IMR-90 (cell line): ENCODE measurements at regions not wholly inside any gene's neighbourhood (a gene's known extent, or its start where the extent isn't known, plus 50 kb on each side); places are given as distances from the start of the nearest gene placed in this dataset.
"Not testable (repeated sequence)": the region's sequence is repeated elsewhere in the genome, so short reads cannot be mapped to it uniquely, and the experiment has no call there.

ENCODE experiments used
- ATAC-seq: fragments of 200-7000 bp; cut with Tn5 transposase; 2 replicates; pipeline ENCODE4 v1.9.1; 2020; ENCODE audit warnings: low read depth, mild to moderate bottlenecking, moderate library complexity
- BruUV-seq: library from RNA; stranded (reverse); fragments of 400-500 nt; replicated peaks from 2 replicates; lab custom pipeline; 2021; lab: Mats Ljungman, UMichigan
- CTCF ChIA-PET: fragments of 300-600 bp; formaldehyde crosslinking; extraction: SDS; loops from one replicate; lab custom pipeline; 2021; ENCODE audit warnings: antibody characterized with exemption; lab: Yijun Ruan, JAX
- POLR2A ChIA-PET: fragments of 300-600 bp; sonication (Branson Sonifier 250); formaldehyde crosslinking; loops from one replicate; lab custom pipeline; 2022; ENCODE audit warnings: antibody characterized with exemption; ENCODE audit not compliant: unreplicated experiment; lab: Charles Lee
- DNase-seq: peaks from one replicate; pipeline ENCODE4 v3.0.0; 2013
- H2AFZ ChIP-seq: replicated peaks from 2 replicates; pipeline ENCODE3; 2013; ENCODE audit warnings: low read length, mild to moderate bottlenecking; ENCODE audit not compliant: poor library complexity
- H2AK5ac ChIP-seq: 2 replicates; pipeline ENCODE4 v1.6.1; 2013; ENCODE audit warnings: low read depth, low read length, inconsistent platforms
- H2AK9ac ChIP-seq: replicated peaks from 2 replicates; pipeline ENCODE3; 2013; ENCODE audit warnings: mild to moderate bottlenecking, low read depth, low read length, moderate library complexity; ENCODE audit not compliant: poor library complexity
- H2BK120ac ChIP-seq: 2 replicates; pipeline ENCODE4 v1.6.1; 2013; ENCODE audit warnings: low read depth, low read length, inconsistent platforms
- H2BK15ac ChIP-seq: 3 replicates; pipeline ENCODE4 v1.6.1; 2013; ENCODE audit warnings: low read depth, low read length, inconsistent platforms
- H2BK20ac ChIP-seq: 2 replicates; pipeline ENCODE4 v1.6.1; 2013; ENCODE audit warnings: low read depth, mild to moderate bottlenecking, inconsistent platforms, low read length, moderate library complexity
- H2BK5ac ChIP-seq: 2 replicates; pipeline ENCODE4 v1.6.1; 2013; ENCODE audit warnings: mild to moderate bottlenecking, low read depth, low read length, inconsistent platforms; ENCODE audit not compliant: poor library complexity, severe bottlenecking
- H3K14ac ChIP-seq: replicated peaks from 2 replicates; pipeline ENCODE4 v1.6.1; 2013; ENCODE audit warnings: low read depth, low read length, inconsistent platforms
- H3K18ac ChIP-seq: 2 replicates; pipeline ENCODE4 v1.6.1; 2013; ENCODE audit warnings: low read depth, low read length, control low read depth
- H3K23ac ChIP-seq: 2 replicates; pipeline ENCODE4 v1.6.1; 2013; ENCODE audit warnings: low read depth, low read length, inconsistent platforms
- H3K27ac ChIP-seq: 2 replicates; pipeline ENCODE4 v1.5.1; 2013; ENCODE audit warnings: mild to moderate bottlenecking, control low read depth, low read length; ENCODE audit not compliant: insufficient read depth
- H3K27me3 ChIP-seq: 2 replicates; pipeline ENCODE4 v1.6.1; 2013; ENCODE audit warnings: low read length; ENCODE audit not compliant: control insufficient read depth, insufficient read depth
- H3K36me3 ChIP-seq: 2 replicates; pipeline ENCODE4 v1.6.1; 2013; ENCODE audit warnings: low read length, mixed read lengths; ENCODE audit not compliant: control insufficient read depth, insufficient read depth
- H3K4ac ChIP-seq: 2 replicates; pipeline ENCODE4 v1.6.1; 2013; ENCODE audit warnings: low read depth, low read length, inconsistent platforms
- H3K4me1 ChIP-seq: 2 replicates; pipeline ENCODE4 v1.6.1; 2013; ENCODE audit warnings: low read length, mixed read lengths; ENCODE audit not compliant: control insufficient read depth, insufficient read depth
- H3K4me2 ChIP-seq: 2 replicates; pipeline ENCODE4 v1.6.1; 2013; ENCODE audit warnings: low read depth, mild to moderate bottlenecking, control low read depth, low read length, moderate library complexity
- H3K4me3 ChIP-seq: 2 replicates; pipeline ENCODE4 v1.5.1; 2013; ENCODE audit warnings: low read depth, mild to moderate bottlenecking, control low read depth, low read length, moderate library complexity; ENCODE audit not compliant: insufficient read depth
- H3K56ac ChIP-seq: 2 replicates; pipeline ENCODE4 v1.6.1; 2013; ENCODE audit warnings: low read length, inconsistent platforms; ENCODE audit not compliant: insufficient read depth; ENCODE audit errors: extremely low read depth
- H3K79me1 ChIP-seq, 2 experiments: 2 replicates each; pipeline ENCODE4 v1.6.1; 2013; ENCODE audit warnings: low read length in 2 of 2, inconsistent platforms in 1 of 2, low read depth in 1 of 2
- H3K9ac ChIP-seq: 2 replicates; pipeline ENCODE4 v1.6.1; 2013; ENCODE audit warnings: low read depth, low read length, control low read depth
- H3K9me1 ChIP-seq: 2 replicates; pipeline ENCODE4 v1.6.1; 2013; ENCODE audit warnings: low read length, inconsistent platforms; ENCODE audit not compliant: insufficient read depth
- H3K9me3 ChIP-seq: 2 replicates; pipeline ENCODE4 v1.6.1; 2013; ENCODE audit warnings: low read length; ENCODE audit not compliant: control insufficient read depth, insufficient read depth
- H4K20me1 ChIP-seq: 2 replicates; pipeline ENCODE4 v1.6.1; 2013; ENCODE audit warnings: low read length, inconsistent platforms; ENCODE audit not compliant: insufficient read depth
- H4K5ac ChIP-seq: 2 replicates; pipeline ENCODE4 v1.6.1; 2013; ENCODE audit warnings: mild to moderate bottlenecking, low read depth, low read length, control low read depth
- H4K8ac ChIP-seq, 2 experiments: 2 replicates each; pipeline ENCODE4 v1.6.1; 2013; ENCODE audit warnings: low read depth in 2 of 2, low read length in 2 of 2, control low read depth in 1 of 2, inconsistent platforms in 1 of 2
- H4K91ac ChIP-seq: 2 replicates; pipeline ENCODE4 v1.6.1; 2013; ENCODE audit warnings: low read depth, low read length, inconsistent platforms; ENCODE audit not compliant: insufficient read depth
- WGBS, 2 experiments: methylation state at CpG; one replicate each; pipeline versions ENCODE4 v1.1.5 to v1.1.7; 2013; ENCODE audit warnings: missing lambda C conversion rate in 2 of 2; ENCODE audit not compliant: insufficient read length in 1 of 2; ENCODE audit errors: extremely low coverage in 2 of 2; 5-methylcytosine and 5-hydroxymethylcytosine counted together
- dilution Hi-C: fragments of 300-500 bp; cut with HindIII; formaldehyde crosslinking; loops from one replicate; pipeline ENCODE4 v1.14.3; 2018; ENCODE audit warnings: low sequenced_read_pairs; ENCODE audit not compliant: unreplicated experiment
- in situ Hi-C: fragments of 300-500 bp; cut with MboI; formaldehyde crosslinking; loops from 3 replicates; pipeline ENCODE4 v1.14.3; 2019; ENCODE audit warnings: low sequenced_read_pairs, inconsistent platforms, mixed read lengths
- intact Hi-C: fragments of 100-400 bp; cut with micrococcal nuclease; formaldehyde crosslinking; loops from 2 replicates; pipeline ENCODE4 v1.10.0; 2022

GRCh38 chr18:76267423-76267822, 227.6 kb downstream of the ZNF516 start:
- intact Hi-C loops, ATAC-seq: not testable (repeated sequence)
- in situ Hi-C loops: loop anchor here (25.0 kb wide), 1 partner anchor 1605 kb away; no protein-coding TSS in a partner anchor

More at GRCh38 chr18:76267423-76267822, 227.6 kb downstream of the ZNF516 start:
- H3K79me1 ChIP-seq, H4K8ac ChIP-seq, H2AFZ ChIP-seq, H2BK15ac ChIP-seq, H3K36me3 ChIP-seq, DNase-seq, H3K4me3 ChIP-seq, H3K14ac ChIP-seq, dilution Hi-C loops, H4K20me1 ChIP-seq, H3K27ac ChIP-seq, H2BK5ac ChIP-seq, H3K27me3 ChIP-seq, H4K5ac ChIP-seq, H3K4me2 ChIP-seq, H3K9me3 ChIP-seq, H3K56ac ChIP-seq, H2BK120ac ChIP-seq, H3K23ac ChIP-seq, BruUV-seq, H3K4me1 ChIP-seq, H3K9me1 ChIP-seq, H4K91ac ChIP-seq, H2BK20ac ChIP-seq, H2AK5ac ChIP-seq, H3K9ac ChIP-seq, H3K18ac ChIP-seq, H2AK9ac ChIP-seq, POLR2A ChIA-PET, CTCF ChIA-PET, H3K4ac ChIP-seq: not testable (repeated sequence)
- WGBS, 2 experiments: 100% methylated on average over 2 of the region's 6 CpGs; no CpG with 5 or more reads in 1 of the 2 experiments
